ENCODE measurements at regions not wholly inside any gene's neighbourhood (a gene's known extent, or its start where the extent isn't known, plus 50 kb on each side); places are given as distances from the start of the nearest gene placed in this dataset.
"Not testable (repeated sequence)": the region's sequence is repeated elsewhere in the genome, so short reads cannot be mapped to it uniquely, and the experiment has no call there.

- Mint-ChIP-seq H3K4me1 (ENCODE audit: low read depth) (no peaks in the 10 kb centered on the region), H3K36me3 (ENCODE audit: low read depth) (no peaks in the 10 kb centered on the region), H3K9me3 (ENCODE audit: low read depth) (peaks cover 5% of the 10 kb centered on the region), H3K27ac (ENCODE audit: unreplicated experiment) (no peak overlapping the region), H3K27me3 (ENCODE audit: low read depth) (no peaks in the 10 kb centered on the region), H3K4me3 (ENCODE audit: unreplicated experiment) (no peak overlapping the region)
- no peak for DNase-seq (ENCODE audit: low spot score)
- no peak for TF ChIP-seq CTCF (IDR thresholded peaks at IDR 0.05)
Observed at GRCh38 chrX:51257490-51257889, 75.1 kb upstream of the NUDT10 start.

GRCh38 chrX:51262271-51262670, 70.4 kb upstream of the NUDT10 start:
- H3K9me3 Mint-ChIP-seq (ENCODE audit: low read depth): peaks cover 13% of the 10 kb centered on the region
- H3K4me3 Mint-ChIP-seq (ENCODE audit: unreplicated experiment); H3K27me3 Mint-ChIP-seq (ENCODE audit: low read depth); H3K27ac Mint-ChIP-seq (ENCODE audit: unreplicated experiment); H3K36me3 Mint-ChIP-seq (ENCODE audit: low read depth); DNase-seq (ENCODE audit: low spot score); H3K4me1 Mint-ChIP-seq (ENCODE audit: low read depth): not testable (repeated sequence)

- Mint-ChIP-seq H3K27me3 (ENCODE audit: low read depth) (no peaks in the 10 kb centered on the region), H3K9me3 (ENCODE audit: low read depth) (peaks cover 20% of the 10 kb centered on the region), H3K27ac (ENCODE audit: unreplicated experiment) (no peak overlapping the region), H3K4me3 (ENCODE audit: unreplicated experiment) (no peak overlapping the region), H3K36me3 (ENCODE audit: low read depth) (no peaks in the 10 kb centered on the region), H3K4me1 (ENCODE audit: low read depth) (no peaks in the 10 kb centered on the region)
- no peak for TF ChIP-seq CTCF (IDR thresholded peaks at IDR 0.05)
- DNase-seq (ENCODE audit: low spot score): no peak
Observed at GRCh38 chrX:51272638-51273037, 60.0 kb upstream of the NUDT10 start.

- H3K4me1 Mint-ChIP-seq (ENCODE audit: low read depth): no peaks in the 10 kb centered on the region
- no peaks in the 10 kb centered on the region for H3K27me3 Mint-ChIP-seq (ENCODE audit: low read depth)
- no peak overlapping the region for H3K4me3 Mint-ChIP-seq (ENCODE audit: unreplicated experiment)
- no peak for TF ChIP-seq CTCF (IDR thresholded peaks at IDR 0.05)
- DNase-seq (ENCODE audit: low spot score): no peak
- H3K27ac Mint-ChIP-seq (ENCODE audit: unreplicated experiment): no peak overlapping the region
- no peaks in the 10 kb centered on the region for H3K9me3 Mint-ChIP-seq (ENCODE audit: low read depth)
- H3K36me3 Mint-ChIP-seq (ENCODE audit: low read depth): no peaks in the 10 kb centered on the region
Observed at GRCh38 chrX:51281758-51282318, 50.8 kb upstream of the NUDT10 start.
